Calu3 (cell line): ENCODE measurements at regions not wholly inside any gene's neighbourhood (a gene's known extent, or its start where the extent isn't known, plus 50 kb on each side); places are given as distances from the start of the nearest gene placed in this dataset.

Experiments used
- BruUV-seq: library from RNA; stranded (reverse); fragments of 400-500 nt; replicated peaks from 2 replicates; lab custom pipeline; 2021; lab: Mats Ljungman, UMichigan
- CTCF ChIA-PET: fragments of 300-600 bp; sonication (Branson Sonifier 250); formaldehyde crosslinking; loops from one replicate; lab custom pipeline; 2022; ENCODE audit warnings: antibody characterized with exemption; lab: Charles Lee
- DNase-seq: peaks from one replicate; pipeline ENCODE4 v3.0.0; 2022
- H3K27ac Mint-ChIP-seq: one replicate; pipeline ENCODE4 v1.8.0; 2022; ENCODE audit warnings: mixed read lengths; ENCODE audit not compliant: unreplicated experiment
- H3K27me3 Mint-ChIP-seq: one replicate; pipeline ENCODE4 v1.8.0; 2022; ENCODE audit warnings: mixed read lengths; ENCODE audit not compliant: unreplicated experiment
- H3K36me3 Mint-ChIP-seq: one replicate; pipeline ENCODE4 v1.8.0; 2022; ENCODE audit warnings: mild to moderate bottlenecking, moderate library complexity, mixed read lengths; ENCODE audit not compliant: insufficient read depth, unreplicated experiment
- H3K4me1 Mint-ChIP-seq: one replicate; pipeline ENCODE4 v1.8.0; 2022; ENCODE audit warnings: mild to moderate bottlenecking, low read depth, mixed read lengths; ENCODE audit not compliant: unreplicated experiment
- H3K4me3 Mint-ChIP-seq: one replicate; pipeline ENCODE4 v1.8.0; 2022; ENCODE audit warnings: mild to moderate bottlenecking, low read depth, moderate library complexity, mixed read lengths; ENCODE audit not compliant: unreplicated experiment
- H3K9me3 Mint-ChIP-seq: one replicate; pipeline ENCODE4 v1.8.0; 2022; ENCODE audit warnings: low read depth, mixed read lengths; ENCODE audit not compliant: unreplicated experiment
- intact Hi-C: fragments of 100-400 bp; cut with micrococcal nuclease; formaldehyde crosslinking; loops from one replicate; pipeline ENCODE4 v1.10.0; 2022; ENCODE audit not compliant: unreplicated experiment
- TF ChIP-seq, protein P1 (sequence below): fragments of 200-600 bp; IDR thresholded peaks from one replicate; pipeline ENCODE4 v1.8.0; 2022; ENCODE audit warnings: antibody characterized with exemption; ENCODE audit not compliant: unreplicated experiment

DNA sequence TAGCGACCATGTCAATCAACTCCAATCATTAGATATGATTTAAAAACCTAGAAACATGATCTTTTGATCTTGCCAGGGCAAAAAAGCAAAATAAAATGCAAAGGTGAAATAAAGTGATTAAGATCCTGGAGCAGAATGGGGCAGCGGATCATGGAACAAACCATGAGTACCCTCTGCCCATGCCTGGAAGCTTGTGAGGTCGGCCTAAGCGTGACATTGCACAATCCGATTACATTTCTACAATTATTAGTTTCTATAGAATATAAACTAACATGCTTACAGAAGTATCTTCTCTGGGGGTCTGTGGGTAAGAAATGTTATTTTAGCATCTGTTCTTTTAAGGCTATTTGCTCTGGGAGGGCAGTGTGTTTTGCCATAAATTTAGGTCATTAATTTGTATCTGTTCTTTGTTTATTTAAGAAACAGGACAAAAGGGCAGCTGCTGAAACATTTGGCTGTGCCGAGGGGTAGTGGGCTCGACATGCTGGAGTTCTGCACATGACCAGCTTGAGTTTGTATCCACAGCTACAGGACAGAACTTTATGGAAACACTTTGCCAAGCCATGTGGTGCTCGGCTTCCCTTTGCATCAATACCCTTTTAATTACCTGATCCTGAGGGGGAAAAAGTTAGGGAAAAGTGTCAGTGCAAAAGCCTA, 55.9 kb downstream of the ZBTB18 start:
- no peak overlapping the region for H3K27ac Mint-ChIP-seq
- H3K9me3 Mint-ChIP-seq, result no peaks in the 10 kb centered on the region
- H3K27me3 Mint-ChIP-seq, result no peaks in the 10 kb centered on the region
- no peak overlapping the region for H3K4me3 Mint-ChIP-seq
- intact Hi-C loops, result no loop called here
- peaks cover 16% of the 10 kb centered on the region for H3K4me1 Mint-ChIP-seq
- BruUV-seq, result no TSS peak
- TF ChIP-seq, protein P1, sequence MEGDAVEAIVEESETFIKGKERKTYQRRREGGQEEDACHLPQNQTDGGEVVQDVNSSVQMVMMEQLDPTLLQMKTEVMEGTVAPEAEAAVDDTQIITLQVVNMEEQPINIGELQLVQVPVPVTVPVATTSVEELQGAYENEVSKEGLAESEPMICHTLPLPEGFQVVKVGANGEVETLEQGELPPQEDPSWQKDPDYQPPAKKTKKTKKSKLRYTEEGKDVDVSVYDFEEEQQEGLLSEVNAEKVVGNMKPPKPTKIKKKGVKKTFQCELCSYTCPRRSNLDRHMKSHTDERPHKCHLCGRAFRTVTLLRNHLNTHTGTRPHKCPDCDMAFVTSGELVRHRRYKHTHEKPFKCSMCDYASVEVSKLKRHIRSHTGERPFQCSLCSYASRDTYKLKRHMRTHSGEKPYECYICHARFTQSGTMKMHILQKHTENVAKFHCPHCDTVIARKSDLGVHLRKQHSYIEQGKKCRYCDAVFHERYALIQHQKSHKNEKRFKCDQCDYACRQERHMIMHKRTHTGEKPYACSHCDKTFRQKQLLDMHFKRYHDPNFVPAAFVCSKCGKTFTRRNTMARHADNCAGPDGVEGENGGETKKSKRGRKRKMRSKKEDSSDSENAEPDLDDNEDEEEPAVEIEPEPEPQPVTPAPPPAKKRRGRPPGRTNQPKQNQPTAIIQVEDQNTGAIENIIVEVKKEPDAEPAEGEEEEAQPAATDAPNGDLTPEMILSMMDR, result no peak
- DNase-seq, result no peak
- CTCF ChIA-PET, result no interaction called here
- H3K36me3 Mint-ChIP-seq, result no peaks in the 10 kb centered on the region

DNA sequence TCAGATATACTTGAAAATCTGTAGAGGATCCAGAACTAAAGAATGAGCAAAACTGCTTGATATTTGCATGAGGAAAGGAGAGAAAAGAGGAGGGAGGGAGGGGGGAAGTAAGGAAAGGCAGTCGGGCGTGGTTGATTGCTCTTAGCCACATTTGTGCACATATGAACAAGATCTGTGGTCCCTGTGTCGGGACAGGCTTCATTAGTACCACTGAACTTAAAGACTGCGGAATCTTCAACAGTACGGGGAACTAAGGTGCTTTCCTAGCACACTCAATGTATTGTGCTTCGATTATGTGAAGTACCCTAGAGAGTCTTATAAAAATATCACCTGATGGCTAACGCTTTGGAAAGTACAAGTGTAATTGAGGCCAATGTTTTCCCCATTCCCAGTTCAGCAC, 59.9 kb downstream of the ZBTB18 start:
- intact Hi-C loops, result no loop called here

DNA sequence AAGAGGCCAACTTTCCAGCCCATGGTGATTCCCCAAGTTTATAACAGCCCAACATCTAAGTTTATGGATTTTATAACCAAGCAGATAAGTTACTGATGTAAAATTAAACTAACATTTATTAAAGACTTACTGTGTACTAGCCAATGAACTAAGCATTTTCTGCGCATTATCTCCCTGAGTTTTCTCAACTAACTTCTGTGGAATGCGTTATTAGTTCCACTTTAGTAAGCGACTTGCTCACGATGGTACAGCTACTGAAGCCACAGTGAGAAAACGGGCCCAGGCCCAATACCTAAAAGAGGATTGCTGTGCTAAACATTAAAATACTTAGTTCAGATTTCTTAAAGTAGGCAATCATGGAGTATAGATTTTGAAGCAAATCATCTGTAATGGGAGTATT, 61.0 kb downstream of the ZBTB18 start:
- Mint-ChIP-seq H3K9me3 (peaks cover 3% of the 10 kb centered on the region), H3K27ac (no peak overlapping the region), H3K4me1 (peaks cover 18% of the 10 kb centered on the region), H3K27me3 (no peaks in the 10 kb centered on the region), H3K36me3 (no peaks in the 10 kb centered on the region), H3K4me3 (no peak overlapping the region)
- intact Hi-C loops, result no loop called here
- BruUV-seq, result no TSS peak
- CTCF ChIA-PET, result no interaction called here
- TF ChIP-seq, protein P1, result no peak
- no peak for DNase-seq

More for the DNA sequence above, 59.9 kb downstream of the ZBTB18 start:
- H3K9me3 Mint-ChIP-seq, result no peaks in the 10 kb centered on the region
- no peak overlapping the region for H3K4me3 Mint-ChIP-seq
- TF ChIP-seq, protein P1, result no peak
- H3K27me3 Mint-ChIP-seq, result no peaks in the 10 kb centered on the region
- peaks cover 9% of the 10 kb centered on the region for H3K4me1 Mint-ChIP-seq
- H3K36me3 Mint-ChIP-seq, result no peaks in the 10 kb centered on the region
- H3K27ac Mint-ChIP-seq, result no peak overlapping the region
- BruUV-seq, result no TSS peak
- no peak for DNase-seq
- CTCF ChIA-PET, result no interaction called here

DNA sequence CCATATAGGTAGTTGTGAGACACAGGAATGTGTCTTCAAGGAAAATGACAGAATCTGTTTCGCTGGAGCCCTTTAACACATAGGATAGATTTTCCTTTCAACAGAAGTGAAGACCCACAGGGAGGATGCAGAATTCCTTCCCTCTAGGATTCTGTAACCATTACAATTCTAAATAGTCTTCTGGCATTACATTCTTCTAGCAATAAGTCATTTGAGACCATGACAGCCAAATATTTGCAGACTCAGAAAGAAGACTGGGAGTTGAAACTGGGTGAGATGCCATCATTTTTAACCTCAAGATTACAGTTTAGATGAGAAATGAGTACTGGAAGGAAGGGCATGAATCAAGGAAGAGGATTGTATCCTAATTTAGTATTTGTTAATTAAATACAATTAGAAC, 61.6 kb downstream of the ZBTB18 start:
- BruUV-seq, result no TSS peak
- CTCF ChIA-PET, result no interaction called here
- TF ChIP-seq, protein P1, result no peak
- intact Hi-C loops, result no loop called here
- DNase-seq, result no peak
- H3K27ac Mint-ChIP-seq, result no peak overlapping the region
- no peaks in the 10 kb centered on the region for H3K36me3 Mint-ChIP-seq
- no peak overlapping the region for H3K4me3 Mint-ChIP-seq
- H3K4me1 Mint-ChIP-seq, result peaks cover 18% of the 10 kb centered on the region
- H3K9me3 Mint-ChIP-seq, result peaks cover 3% of the 10 kb centered on the region
- no peaks in the 10 kb centered on the region for H3K27me3 Mint-ChIP-seq
